NCI-H1930 (cell line): ENCODE measurements at regions not wholly inside any gene's neighbourhood (a gene's known extent, or its start where the extent isn't known, plus 50 kb on each side); places are given as distances from the start of the nearest gene placed in this dataset.
"Not testable (repeated sequence)": the region's sequence is repeated elsewhere in the genome, so short reads cannot be mapped to it uniquely, and the experiment has no call there.

Experiments
- DNase-seq, 2 experiments: peaks; one replicate each; lab custom pipeline; 2025; lab: John Stamatoyannopoulos, UW

GRCh38 chr3:76527773-76528172, 512.1 kb upstream of the ROBO2 start:
- no peak for DNase-seq

GRCh38 chr3:76532158-76532822, 507.6 kb upstream of the ROBO2 start:
- DNase-seq, result no peak

GRCh38 chr3:76533710-76534109, 506.2 kb upstream of the ROBO2 start:
- not testable (repeated sequence) for DNase-seq

GRCh38 chr3:76537857-76538256, 502.0 kb upstream of the ROBO2 start:
- not testable (repeated sequence) for DNase-seq

GRCh38 chr3:76547674-76548073, 492.2 kb upstream of the ROBO2 start:
- no peak for DNase-seq

- DNase-seq, result no peak
These were observed 489.2 kb upstream of the ROBO2 start for GRCh38 chr3:76550522-76551201.

- DNase-seq, result no peak
These were observed 488.2 kb upstream of the ROBO2 start for GRCh38 chr3:76551739-76552138.

- DNase-seq, result no peak
These were observed 487.2 kb upstream of the ROBO2 start for GRCh38 chr3:76552653-76553052.

GRCh38 chr3:76554707-76555106, 485.2 kb upstream of the ROBO2 start:
- DNase-seq, result no peak

- DNase-seq, result no peak
These were observed 478.2 kb upstream of the ROBO2 start for GRCh38 chr3:76561494-76562236.

- no peak for DNase-seq
These were observed 474.2 kb upstream of the ROBO2 start for GRCh38 chr3:76565496-76566210.

- DNase-seq, result no peak
These were observed 473.7 kb upstream of the ROBO2 start for GRCh38 chr3:76566211-76566534.

- no peak for DNase-seq
These were observed 473.0 kb upstream of the ROBO2 start for GRCh38 chr3:76566904-76567303.

GRCh38 chr3:76570436-76571057, 469.4 kb upstream of the ROBO2 start:
- no peak for DNase-seq

GRCh38 chr3:76576201-76576600, 463.7 kb upstream of the ROBO2 start:
- DNase-seq, result no peak

- DNase-seq, result no peak
These were observed 457.8 kb upstream of the ROBO2 start for GRCh38 chr3:76582098-76582497.

GRCh38 chr3:76582632-76583378, 457.1 kb upstream of the ROBO2 start:
- no peak for DNase-seq

GRCh38 chr3:76585794-76586392, 454.0 kb upstream of the ROBO2 start:
- no peak for DNase-seq

GRCh38 chr3:76586471-76586870, 453.4 kb upstream of the ROBO2 start:
- DNase-seq, result no peak

- DNase-seq, result no peak
These were observed 429.7 kb upstream of the ROBO2 start for GRCh38 chr3:76610150-76610549.

- no peak for DNase-seq
These were observed 424.2 kb upstream of the ROBO2 start for GRCh38 chr3:76615719-76616118.
